NCI-H748 (cell line): ENCODE measurements at regions not wholly inside any gene's neighbourhood (a gene's known extent, or its start where the extent isn't known, plus 50 kb on each side); places are given as distances from the start of the nearest gene placed in this dataset.
A peak's percentile ranks its signal among the peaks of the same experiment; 100 is the strongest.
"Not testable (repeated sequence)": the region's sequence is repeated elsewhere in the genome, so short reads cannot be mapped to it uniquely, and the experiment has no call there.

Experiments
- DNase-seq: peaks from one replicate; lab custom pipeline; 2025; ENCODE audit not compliant: unreplicated experiment; lab: John Stamatoyannopoulos, UW

DNA sequence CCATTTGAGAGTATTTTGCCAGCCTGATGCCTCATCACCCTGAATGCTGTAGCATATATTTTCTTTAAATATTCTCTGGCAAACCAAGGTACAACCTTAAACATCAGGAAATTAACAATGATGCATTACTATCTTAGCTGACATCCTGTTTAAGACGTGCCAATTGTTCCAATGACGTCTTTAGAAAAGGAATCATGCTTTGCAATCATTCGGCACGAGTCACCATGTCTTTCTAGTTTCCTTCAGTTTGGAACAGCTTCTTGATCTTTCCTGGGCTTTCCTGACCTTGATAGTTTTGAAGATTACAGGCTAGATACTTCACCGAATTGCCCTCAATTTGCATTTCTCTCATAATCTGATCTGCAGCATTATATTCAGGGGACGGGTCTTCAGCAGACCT, 88.2 kb upstream of the GLI2 start:
- no peak for DNase-seq

DNA sequence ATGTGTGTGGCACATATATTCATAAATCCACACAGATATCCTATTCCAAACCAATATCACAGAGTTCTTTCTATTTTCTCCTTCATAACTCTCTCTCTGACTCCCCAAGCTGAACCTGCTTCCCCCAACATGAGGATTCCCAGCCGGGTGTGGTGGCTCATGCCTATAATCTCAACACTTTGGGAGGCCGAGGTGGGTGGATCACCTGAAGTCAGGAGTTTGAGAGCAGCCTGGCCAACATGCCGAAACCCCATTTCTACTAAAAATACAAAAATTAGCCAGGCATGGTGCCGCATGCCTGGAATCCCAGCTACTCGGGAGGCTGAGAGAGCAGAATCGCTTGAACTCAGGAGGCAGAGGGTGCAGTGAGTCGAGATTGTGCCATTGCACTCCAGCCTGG, 86.3 kb upstream of the GLI2 start:
- not testable (repeated sequence) for DNase-seq

DNA sequence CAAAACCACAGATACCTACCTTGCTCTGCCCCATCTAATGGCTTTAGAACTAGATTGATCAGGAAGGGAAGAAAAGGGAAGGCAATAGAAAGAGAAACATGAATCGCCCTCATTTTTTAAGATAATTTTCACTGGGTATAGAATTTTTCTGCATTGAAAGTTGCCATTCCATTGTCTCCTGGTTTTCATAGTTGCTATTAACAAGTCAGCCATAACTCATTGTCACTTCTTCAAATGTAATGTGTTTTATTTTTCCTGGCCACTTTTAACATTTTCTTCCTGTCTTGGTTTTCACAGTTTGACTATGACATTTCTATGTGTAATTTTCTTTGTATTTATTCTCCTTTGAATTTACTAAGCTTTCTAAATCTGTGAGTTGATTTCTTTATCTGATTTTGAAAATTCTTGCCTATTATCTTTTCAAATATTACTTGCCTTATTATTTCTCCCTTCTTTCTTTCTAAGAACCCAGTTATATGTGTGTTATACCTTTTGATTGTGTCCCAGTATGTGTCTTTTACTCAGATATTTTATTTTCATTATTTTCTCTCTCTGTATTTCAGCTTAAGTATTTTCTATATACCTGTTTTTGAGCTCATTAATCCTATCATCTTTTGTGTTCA, 85.5 kb upstream of the GLI2 start:
- DNase-seq, result no peak

DNA sequence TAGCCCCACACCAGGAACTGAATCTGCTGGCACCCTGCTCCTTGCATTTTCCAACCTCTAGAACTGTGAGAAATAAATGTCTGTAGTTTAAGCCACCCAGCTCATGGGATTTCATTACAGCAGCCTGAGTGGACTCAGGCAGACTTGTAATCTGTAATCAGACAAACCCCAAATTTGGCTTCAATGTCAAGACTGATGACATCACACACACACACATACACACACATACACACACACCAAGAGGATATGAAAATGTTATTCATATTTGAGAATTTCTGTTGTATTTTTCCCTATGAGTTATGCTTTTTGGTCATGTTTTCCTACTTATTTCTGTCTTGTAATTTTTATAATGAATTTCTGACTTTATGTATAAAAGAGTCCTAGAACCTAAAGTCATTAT, 83.8 kb upstream of the GLI2 start:
- no peak for DNase-seq

DNA sequence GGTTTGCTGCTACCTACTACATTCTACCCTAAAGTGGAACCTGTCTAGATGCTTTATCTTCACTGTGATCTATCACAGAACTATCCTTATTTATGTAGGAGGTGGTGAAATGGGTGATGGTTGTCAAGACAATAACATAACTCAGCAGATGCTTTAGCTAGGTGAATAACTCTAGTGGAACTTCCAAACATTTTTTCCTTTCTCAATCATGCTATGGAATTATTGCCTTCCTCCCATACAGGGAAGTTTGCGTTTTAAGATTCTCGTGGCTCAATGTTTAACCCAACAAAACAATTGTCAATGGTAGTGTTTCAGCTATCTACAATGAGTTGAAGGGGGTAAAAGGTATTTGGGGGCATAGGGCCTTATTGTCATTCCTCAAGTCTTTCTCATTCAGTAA, 82.6 kb upstream of the GLI2 start:
- DNase-seq, result no peak

DNA sequence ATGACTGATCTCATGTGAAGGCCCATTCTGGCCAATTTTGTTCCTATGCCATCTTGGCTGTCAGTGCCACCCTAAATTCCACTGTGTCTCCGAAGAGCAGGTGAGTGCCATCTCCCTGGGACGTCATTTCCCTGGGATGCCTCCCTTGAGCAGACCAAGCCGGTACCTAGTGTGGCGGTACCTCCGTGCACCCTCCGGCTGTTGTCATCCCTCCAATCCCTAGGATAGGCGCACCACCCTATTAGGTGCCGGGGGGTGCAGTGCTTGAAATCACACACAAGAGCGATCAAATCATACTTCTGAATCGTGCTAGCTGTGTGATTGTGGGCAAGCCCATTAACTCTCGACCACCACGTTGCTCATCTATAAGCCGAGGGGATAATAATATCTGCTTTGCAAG, 81.8 kb upstream of the GLI2 start:
- DNase-seq, result no peak

DNA sequence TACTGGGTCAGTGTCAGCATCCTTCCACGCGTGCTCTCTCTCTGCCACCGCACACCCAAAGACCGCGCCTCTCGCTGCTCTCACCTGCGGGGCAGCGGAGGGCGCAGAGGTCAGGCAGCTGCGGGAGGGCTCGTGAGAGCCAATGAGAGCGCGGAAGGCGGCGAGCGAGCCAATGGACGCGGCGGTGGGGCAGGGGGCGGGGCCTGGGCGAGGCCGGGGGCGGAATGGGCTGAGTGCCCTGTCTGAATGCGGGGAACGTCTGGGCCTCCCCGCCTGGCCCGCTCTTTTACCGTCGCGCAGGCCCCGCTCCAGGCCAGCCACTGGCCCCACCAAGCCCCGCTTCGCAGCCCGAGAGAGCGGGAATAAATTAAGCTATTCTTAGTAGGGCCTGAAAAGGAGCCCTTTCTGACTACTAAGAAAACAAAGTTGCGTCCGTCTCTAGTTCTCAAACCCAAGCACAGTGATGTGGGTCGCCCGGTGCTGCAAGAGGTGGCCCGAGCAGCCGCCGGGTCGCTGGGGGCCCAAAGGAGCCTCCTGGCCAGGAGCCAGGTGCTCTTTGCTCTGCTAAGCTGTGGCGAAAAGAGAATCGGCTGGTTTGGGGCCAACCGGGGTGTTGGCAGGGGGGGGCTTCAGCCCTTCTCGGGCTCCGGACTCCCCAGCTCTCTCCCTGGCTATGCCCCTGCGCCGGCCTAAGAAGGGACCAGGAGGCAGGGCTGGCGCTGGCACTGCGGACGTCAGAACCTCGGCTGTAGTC, 81.1 kb upstream of the GLI2 start:
- DNase-seq, result no peak

DNA sequence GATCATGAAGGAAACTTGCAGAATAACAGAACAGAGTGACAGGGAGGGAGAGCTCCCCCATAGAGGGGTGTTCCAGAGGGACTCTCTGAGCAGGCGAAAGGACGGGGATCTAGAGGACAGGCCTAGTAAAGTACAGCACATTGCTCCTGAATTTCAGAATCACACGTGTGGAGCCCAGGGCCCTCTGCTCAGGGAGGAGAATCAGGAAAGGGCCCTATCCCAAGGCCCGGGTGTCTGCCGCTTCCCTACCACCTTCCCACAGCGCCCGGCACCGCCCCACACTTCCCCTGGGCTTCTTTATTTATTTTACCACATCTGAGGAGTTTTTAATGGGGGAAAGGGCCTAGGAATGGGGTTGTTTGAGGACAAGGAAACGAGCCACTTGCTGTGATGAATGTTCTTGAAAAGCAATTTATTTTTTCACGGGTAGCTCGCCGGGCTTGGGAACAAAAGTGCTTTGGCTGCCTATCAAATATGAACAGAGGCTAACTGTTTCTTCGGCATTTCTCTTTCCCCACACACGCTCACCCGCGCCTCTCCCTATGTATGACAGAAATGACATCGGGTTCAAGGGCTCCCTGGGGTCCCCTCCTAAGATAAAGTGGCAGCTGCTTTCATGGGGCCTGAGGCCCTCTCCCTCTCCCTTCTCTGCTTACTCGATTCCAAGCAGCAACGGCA, 79.3 kb upstream of the GLI2 start:
- DNase-seq, result no peak

DNA sequence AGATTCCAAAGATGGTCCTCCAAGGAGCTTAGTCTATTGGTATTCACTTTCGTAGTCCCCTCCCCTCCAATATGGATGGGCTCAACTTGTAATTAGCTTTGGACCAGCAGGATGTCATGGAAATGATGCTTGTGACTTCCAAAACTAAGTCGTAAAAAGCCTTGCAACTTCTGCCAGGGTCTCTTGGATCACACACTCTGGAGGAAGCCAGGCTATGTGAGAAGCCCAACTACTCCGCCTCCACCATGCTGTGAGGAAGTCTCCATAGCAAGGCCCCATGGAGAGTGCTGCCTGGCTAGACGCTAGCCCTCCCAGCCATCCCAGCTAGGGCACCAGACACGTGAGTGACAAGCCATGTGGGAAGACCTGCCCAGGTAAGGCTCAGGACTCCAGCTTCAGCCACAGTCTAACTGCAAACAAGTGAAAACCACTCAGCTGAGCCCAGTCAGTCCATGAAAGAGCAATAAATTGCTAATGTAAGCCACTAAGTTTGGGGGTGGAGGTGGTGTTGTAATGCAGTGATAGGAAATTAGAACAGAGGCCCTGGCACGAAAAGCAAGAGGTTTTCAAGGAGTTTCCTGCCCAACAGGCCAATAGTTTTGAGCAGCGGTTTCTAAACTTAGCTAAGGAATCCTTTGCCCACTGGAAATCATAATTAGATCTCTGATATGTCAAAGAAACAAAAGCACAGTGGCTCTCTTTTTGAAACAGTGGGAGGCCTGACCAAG, 77.5 kb upstream of the GLI2 start:
- DNase-seq, result no peak

DNA sequence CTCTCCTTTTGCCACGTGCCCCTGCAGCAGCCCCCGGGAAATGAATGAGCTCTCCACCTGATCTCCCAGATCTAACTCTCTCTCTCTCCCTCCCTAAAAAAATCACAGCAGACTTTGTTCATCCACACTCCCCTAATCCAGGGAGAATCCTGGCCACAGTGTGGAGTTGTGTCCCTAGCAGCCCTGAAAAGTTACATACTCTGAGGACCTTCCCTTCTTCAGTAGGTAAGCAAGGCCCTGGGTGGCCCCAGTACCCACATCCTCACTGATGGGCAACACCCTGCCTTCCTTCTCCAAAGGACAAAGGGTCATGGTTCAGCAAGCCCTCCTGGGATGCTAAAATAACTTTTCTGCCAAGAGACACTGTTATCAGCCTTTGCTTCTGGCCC, 76.9 kb upstream of the GLI2 start:
- DNase-seq, result no peak

DNA sequence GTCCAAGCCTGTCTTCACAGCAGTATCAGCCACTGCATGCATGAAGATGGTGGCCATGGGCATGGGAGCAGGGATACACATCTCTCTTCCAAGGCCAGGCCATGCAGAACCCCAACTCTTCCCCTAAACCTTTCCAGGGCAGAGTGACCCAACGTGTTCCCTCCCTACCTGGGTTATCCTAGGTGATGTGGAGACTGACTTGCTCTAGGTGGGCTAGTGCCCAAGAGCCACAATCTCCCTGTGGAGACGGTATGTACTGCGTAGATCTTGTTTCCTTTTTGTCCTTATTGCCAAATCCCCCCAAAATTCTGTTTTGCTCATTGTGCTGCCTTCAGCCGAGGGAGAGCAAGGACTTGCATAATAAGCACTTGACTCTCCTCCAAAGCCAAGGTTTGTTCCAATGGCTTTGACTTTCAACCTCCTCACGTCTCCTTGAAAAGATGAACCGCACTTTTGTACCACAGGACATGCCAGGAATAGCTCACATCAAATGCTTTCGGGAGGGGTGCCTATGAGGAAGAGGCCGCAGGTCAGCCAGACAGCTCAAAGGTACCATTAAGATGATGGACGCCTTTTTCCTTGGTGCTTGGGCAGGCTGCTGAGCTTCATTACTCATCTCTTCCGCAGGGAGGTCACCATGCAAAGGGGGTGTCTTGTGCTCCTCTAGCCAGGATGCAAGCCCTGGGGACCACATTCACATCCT, 76.2 kb upstream of the GLI2 start:
- DNase-seq, result no peak

DNA sequence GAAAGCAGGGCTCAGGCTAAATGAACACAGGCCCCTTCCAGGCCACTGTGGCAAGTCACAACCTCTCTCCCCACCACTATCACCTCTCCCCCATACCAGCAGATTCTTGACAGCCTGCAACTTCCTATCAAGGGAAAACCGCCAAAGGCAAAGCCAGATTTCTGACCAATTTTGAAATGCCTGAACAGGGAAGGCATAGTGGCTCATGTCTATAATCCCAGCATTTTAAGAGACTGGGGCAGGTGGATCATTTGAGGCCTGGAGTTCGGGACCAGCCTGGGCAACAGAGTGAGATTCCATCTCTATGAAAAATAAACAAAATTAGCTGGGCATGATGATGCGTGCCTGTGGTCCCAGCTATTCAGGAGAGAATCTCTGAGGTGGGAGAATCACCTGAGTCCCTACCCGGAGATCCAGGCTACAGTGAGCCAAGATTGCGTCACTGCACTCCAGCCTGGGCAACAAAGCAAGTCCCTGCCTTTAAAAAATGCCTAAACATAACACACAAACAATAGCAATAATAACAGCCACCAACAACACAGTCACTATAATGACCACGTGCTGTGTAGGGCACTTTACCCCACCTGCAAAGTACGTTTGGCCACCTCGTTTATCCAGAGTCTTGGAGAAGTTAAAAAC, 75.5 kb upstream of the GLI2 start:
- DNase-seq, result no peak

DNA sequence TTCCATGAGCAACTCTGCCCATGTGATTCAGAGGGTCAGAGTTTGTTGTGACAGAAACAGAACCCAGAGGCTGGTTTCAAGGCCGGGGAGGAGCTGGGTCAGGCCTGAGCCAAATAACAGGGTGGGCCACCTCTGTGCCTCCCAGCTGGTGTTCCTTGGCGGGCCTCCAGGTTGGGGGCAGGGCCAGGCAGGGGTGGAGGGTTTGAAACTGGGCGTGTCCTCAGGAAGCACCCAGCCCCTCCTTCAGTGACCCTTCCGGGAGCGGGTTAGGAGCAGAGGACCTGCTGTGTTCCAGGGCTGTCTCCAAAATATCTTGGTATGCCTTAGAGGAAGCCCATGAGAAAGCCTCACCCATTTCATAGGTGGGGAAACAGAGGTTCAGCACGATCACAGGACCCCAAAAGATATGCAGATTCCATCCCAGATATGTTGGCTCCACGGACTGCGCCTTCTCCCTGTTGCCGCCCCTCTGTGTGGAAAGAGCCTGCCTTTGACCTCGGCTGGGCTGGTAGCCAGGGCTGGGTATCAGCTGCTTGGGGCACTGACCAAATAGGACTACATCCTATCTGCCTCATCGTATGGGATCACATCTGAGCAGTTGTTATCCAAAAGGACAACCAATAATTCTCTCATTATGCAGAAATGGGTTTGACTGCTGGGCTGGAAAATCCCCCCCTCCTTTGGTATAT, 74.8 kb upstream of the GLI2 start:
- peak; percentile 43 for DNase-seq

DNA sequence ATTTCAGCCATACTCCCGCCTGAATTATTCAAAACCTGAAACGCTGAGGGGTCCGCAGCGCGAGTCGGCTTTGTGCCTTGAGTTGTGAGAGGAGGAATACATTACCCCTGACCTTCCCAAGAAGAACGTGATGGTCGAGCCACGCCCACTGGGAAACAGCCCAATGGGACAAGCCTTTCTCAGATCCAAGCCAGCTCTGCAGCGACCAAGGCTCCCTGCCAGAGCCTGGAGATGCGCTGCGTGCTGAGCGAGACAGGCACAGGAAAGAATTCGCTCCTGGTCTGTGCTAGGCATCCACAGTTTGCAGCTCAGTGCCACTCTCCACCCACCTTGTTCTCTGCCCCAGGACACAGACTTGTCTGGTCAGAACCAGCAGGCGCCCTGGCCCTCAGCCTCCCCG, 74.1 kb upstream of the GLI2 start:
- DNase-seq, result peak; percentile 83

DNA sequence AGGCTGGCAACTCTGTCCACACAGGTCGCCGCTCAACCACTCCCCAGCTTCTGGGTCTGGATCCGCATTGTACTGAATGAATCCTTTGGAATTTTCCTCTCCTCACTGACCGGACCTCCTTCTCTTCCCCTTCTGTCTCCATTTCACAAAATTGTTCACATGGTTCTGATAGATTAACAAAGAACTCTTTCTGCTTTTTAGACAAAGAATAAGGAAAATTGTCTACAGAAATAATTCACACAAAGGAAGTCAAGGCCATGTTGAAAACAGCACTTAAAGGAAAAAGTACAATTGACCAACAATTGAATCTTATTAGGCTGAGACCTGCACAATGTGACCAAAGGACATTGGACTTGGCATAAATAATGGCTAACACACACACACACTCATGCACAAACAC, 73.6 kb upstream of the GLI2 start:
- DNase-seq, result no peak

DNA sequence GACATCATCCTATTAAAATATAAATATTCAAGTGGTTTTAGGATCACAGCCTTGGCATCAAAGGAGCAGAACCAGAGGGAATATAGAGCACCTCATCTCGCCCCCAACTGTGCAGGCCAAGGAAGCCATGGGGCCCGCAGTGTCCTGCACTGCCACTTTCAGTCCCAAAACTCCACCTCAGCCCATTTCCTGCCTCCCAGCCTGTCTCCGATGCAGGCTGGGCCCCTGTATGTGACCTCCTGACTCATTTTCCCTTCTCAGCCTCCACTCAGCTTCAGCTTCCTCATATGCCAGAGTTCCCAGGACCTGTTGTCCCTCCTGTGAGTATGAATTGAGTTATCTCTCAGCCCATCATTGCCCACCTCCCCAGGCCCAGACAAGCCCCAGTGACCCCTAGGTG, 72.9 kb upstream of the GLI2 start:
- DNase-seq, result no peak

DNA sequence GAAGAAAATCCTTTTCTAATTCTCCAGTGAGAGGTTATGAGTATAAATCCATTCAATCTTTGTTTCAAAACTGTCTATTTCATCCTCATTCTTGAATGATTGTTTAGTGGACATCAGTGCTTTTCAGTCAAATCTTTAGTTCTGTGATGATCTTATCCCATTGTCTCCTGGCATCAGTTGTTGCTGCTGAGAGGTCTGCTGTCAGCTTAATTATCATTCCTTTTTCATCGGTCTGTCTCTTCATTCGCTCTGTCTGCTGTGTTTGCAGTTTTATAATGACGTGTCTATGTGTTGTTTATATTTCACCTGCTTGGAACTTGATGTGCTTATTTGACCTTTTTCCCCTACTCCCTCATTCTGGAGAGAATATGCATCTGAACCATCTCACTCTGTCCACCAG, 69.2 kb upstream of the GLI2 start:
- DNase-seq, result no peak

DNA sequence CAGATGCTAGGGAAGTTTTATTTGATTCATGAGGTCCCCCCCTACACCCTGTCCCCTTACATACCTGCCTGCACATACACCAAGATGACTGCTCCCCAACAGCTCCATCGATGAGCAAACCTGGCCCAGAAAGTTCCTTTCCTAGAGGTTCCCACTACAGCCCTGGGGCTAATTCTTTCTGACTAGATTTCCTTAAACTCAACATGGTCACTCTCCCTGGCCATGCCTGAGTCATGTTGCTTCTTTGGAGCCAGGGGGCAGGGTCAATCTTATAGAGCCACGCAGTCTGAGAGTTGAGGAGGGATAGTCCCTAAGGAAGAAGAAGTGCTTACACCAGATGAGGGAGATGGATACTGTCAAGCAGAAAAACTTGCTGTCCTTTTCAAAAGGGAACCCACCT, 67.7 kb upstream of the GLI2 start:
- no peak for DNase-seq

DNA sequence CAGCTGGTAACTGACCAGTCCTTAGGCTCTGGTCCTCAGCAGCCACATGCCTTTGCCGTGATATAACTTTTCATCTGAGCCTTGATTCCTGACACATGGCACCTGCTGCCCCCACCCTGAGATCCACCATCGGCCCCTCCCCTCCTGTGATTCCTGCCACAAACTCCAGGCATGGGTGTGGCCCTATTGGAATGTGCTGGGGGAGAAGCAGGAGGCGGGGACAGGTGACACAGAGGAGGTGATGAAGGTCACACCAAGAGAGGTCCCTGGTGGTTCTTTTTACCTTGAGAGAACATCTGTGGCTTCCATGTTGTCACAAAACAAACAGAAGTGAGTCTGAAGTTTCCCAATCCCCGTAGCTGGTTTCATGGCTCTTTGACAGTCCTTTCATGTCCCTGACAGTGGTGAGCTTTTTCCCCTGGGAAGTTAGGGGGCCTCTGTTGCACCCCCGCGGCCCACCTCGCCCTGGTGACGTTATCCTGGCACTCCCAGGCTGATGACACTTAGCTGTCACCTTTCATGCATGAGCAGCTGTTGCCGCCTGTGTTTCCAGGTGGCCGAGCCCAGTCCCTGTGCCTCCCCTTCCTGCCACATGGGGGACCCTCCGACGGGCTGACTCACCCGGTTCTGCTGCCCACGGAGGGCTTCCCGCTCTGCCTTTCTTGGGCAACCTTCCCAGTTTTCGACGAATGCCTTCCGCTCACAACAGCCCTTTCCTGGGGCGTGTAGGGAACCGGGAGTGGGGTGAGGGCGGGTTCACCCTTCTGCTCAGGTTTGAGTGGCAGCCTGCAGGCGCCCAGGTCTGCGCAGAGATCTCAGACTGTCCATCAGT, 66.3 kb upstream of the GLI2 start:
- DNase-seq, result peak; percentile 73
